Ascending aorta (tissue), 2 donors: ENCODE measurements at regions not wholly inside any gene's neighbourhood (a gene's known extent, or its start where the extent isn't known, plus 50 kb on each side); places are given as distances from the start of the nearest gene placed in this dataset.

Experiments used
- DNase-seq, 2 donors: peaks; one replicate each; pipeline ENCODE4 v3.0.0-alpha.2; 2019; ENCODE audit warnings: low spot score in 2 of 2
- H3K27ac ChIP-seq, 2 donors: fragments of 200-600 bp; sonication (generic); one replicate each; pipeline ENCODE4 v1.5.1; 2016 to 2017; ENCODE audit warnings: mild to moderate bottlenecking in 1 of 2
- H3K27me3 ChIP-seq: fragments of 200-600 bp; sonication (generic); one replicate; pipeline ENCODE4 v1.5.1; 2017
- H3K36me3 ChIP-seq, 2 donors: fragments of 200-600 bp; sonication (generic); one replicate each; pipeline ENCODE4 v1.5.1; 2016
- H3K4me1 ChIP-seq, 2 donors: fragments of 200-600 bp; sonication (generic); one replicate each; pipeline ENCODE4 v1.5.1; 2016 to 2017; ENCODE audit warnings: mild to moderate bottlenecking in 1 of 2
- H3K4me3 ChIP-seq, 2 donors: fragments of 200-600 bp; sonication (generic); one replicate each; pipeline ENCODE4 v1.5.1; 2016 to 2017; ENCODE audit warnings: mild to moderate bottlenecking in 1 of 2
- H3K9me3 ChIP-seq, 2 donors: fragments of 200-600 bp; sonication (generic); one replicate each; pipeline ENCODE4 v1.5.1; 2016
- intact Hi-C: fragments of 100-400 bp; cut with DNase I; formaldehyde crosslinking; loops from one replicate; pipeline ENCODE4 v1.15.1; 2023
- TF ChIP-seq, protein P1 (sequence below), 3 experiments: fragments of 200-600 bp in 2 of 3; fragments of 450-650 bp in 1 of 3; sonication (generic) in 2 of 3; IDR thresholded peaks; one replicate each; pipeline ENCODE4 v1.5.1; 2016 to 2019; ENCODE audit warnings: antibody characterized with exemption in 3 of 3, mild to moderate bottlenecking in 1 of 3, moderate library complexity in 1 of 3

DNA sequence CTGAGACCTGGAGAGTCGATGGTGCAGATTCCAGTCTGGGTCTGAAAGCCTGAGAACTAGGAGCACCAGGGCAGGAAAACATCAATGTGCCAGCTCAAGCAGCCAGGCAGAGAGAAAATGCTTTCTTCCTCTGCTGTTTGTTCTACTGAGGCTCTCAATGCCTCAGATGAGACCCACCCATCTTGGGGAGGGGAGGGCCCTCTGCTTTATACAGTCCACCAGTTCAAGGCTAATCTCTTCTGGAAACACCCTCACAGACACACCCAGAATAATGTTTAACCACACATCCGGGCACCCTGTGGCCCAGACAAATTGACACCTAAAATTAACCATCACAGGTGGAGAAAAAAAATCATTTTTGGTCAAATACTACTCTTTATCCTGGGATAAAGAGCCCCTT lies 89.3 kb upstream of the SLC22A23 start:
- Histone ChIP-seq H3K27ac (no peak overlapping the region), H3K36me3 (no peaks in the 10 kb centered on the region), H3K4me3 (no peak overlapping the region), H3K9me3 (no peaks in the 10 kb centered on the region), H3K4me1 (no peaks in the 10 kb centered on the region), H3K27me3 (no peaks in the 10 kb centered on the region)
- TF ChIP-seq, protein P1, sequence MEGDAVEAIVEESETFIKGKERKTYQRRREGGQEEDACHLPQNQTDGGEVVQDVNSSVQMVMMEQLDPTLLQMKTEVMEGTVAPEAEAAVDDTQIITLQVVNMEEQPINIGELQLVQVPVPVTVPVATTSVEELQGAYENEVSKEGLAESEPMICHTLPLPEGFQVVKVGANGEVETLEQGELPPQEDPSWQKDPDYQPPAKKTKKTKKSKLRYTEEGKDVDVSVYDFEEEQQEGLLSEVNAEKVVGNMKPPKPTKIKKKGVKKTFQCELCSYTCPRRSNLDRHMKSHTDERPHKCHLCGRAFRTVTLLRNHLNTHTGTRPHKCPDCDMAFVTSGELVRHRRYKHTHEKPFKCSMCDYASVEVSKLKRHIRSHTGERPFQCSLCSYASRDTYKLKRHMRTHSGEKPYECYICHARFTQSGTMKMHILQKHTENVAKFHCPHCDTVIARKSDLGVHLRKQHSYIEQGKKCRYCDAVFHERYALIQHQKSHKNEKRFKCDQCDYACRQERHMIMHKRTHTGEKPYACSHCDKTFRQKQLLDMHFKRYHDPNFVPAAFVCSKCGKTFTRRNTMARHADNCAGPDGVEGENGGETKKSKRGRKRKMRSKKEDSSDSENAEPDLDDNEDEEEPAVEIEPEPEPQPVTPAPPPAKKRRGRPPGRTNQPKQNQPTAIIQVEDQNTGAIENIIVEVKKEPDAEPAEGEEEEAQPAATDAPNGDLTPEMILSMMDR (IDR thresholded peaks at IDR 0.05): no peak
- intact Hi-C loops: no loop called here
- no peak for DNase-seq

DNA sequence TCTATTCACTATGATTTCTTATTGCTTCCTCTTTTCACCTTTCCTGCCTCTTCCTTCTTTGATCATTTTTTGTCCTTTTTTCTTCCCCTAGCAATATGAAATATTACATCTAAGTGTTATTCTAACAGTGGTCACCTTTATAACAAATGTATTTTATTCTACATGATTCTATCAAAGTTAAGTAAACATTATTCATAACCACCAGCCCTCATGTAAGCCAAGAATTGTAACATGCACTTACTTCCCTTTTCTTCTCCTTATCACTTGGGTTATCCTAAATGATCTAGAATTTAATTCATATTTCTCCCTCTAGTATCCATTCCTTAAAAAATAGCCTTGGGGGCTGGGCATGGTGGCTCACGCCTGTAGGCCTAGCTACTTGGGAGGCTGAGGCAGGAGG lies 88.3 kb upstream of the SLC22A23 start:
- intact Hi-C loops: no loop called here
- Histone ChIP-seq H3K27me3 (no peaks in the 10 kb centered on the region), H3K4me1 (no peaks in the 10 kb centered on the region), H3K36me3 (no peaks in the 10 kb centered on the region), H3K4me3 (no peak overlapping the region), H3K9me3 (no peaks in the 10 kb centered on the region), H3K27ac (no peak overlapping the region)
- TF ChIP-seq, protein P1 (IDR thresholded peaks at IDR 0.05): no peak
- no peak for DNase-seq

DNA sequence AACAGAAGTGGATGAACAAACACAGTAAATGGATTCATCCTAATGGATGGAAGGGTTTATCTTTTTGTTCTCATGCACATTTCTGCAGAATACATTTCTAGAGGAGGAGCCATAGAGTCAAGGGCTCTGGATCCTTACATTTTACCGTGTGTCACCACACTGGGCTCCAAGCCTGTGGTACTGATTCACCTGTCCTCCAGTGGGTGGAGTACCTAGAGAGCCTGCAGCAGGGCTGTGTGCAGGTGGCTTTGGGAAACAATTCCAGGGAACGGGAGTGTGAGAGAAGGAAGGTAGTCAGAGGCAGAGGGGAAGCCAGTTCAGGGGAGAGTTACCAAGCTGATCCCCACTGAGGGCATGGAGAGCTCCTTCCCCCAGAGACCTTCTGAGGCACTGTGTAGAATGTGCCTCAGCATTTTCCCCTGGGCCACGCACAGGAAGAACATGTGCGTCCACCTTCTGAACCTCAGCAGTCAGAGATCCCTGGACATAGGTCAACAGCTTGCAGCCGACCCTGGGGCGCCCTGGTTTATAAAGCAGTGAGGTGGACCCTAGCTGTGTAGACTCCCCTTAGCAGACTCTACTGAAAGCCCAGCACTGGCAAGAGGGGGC lies 85.3 kb upstream of the SLC22A23 start:
- Histone ChIP-seq H3K27ac (no peak overlapping the region), H3K9me3 (no peaks in the 10 kb centered on the region), H3K4me1 (no peaks in the 10 kb centered on the region), H3K36me3 (no peaks in the 10 kb centered on the region), H3K4me3 (no peak overlapping the region), H3K27me3 (no peaks in the 10 kb centered on the region)
- TF ChIP-seq, protein P1 (IDR thresholded peaks at IDR 0.05): no peak
- intact Hi-C loops: no loop called here
- peak in 1 of 2 donors; percentile 30 for DNase-seq

DNA sequence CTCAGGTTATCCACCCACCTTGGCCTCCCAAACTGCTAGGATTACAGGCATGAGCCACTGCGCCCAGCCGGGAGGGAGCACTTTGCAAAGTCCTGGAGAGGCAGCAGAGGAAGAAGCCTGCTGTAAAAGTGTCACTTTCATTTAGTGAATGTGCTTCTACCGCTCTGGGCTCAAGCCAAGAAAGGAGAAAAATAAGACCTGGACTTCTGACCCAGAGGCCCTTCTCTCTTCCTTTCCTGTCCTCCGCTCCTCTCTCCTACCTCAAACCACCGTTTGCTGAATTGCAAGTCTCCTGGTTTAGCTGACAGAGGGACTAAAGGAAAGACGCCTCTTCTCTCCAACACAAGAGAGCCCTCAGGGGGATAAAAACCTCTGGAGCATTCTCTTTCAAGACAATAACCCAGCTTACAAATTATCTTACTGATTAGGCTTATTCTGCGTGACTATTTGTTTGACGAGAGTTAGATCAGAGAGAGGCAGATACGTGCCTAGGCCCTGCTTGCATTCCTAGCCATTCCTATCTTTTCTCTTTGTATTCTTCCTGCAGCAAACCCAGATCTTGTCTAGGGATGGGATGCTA lies 84.2 kb upstream of the SLC22A23 start:
- TF ChIP-seq, protein P1 (IDR thresholded peaks at IDR 0.05): no peak
- DNase-seq: peak in 1 of 2 donors; percentile 35
- H3K27me3 ChIP-seq: no peaks in the 10 kb centered on the region
- intact Hi-C loops: no loop called here
- H3K4me3 ChIP-seq: no peak overlapping the region
- no peak overlapping the region for H3K27ac ChIP-seq
- H3K36me3 ChIP-seq: no peaks in the 10 kb centered on the region
- no peaks in the 10 kb centered on the region for H3K4me1 ChIP-seq
- no peaks in the 10 kb centered on the region for H3K9me3 ChIP-seq

DNA sequence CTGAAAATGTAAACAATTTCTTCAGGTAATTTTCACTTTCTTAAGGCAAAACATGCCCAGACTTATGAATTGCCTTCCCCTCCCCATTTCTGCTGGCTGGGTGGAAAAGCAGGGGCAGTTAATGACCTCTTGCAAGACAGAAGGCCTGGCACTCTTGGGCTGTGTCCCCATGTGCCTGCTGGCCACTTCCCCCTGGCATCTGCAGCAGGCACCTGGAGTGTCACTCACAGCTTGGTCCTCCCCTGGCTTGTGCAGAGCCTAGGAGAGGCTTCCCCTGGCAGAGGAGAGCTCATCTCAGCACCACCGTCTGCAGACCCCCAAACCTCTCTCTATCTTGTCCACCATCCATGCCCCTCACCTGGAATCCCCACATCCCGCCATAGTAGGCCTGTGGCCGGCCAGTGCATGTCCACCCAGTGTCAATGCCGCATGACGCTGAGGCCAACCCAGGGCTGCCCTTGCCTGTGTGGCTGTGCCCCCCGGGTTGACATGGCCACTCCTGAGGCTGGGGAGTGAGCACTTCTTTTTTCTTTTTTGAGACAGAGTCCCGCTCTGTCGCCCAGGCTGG lies 83.5 kb upstream of the SLC22A23 start:
- Histone ChIP-seq H3K27me3 (no peaks in the 10 kb centered on the region), H3K4me3 (no peak overlapping the region), H3K36me3 (no peaks in the 10 kb centered on the region), H3K27ac (no peak overlapping the region), H3K4me1 (no peaks in the 10 kb centered on the region), H3K9me3 (no peaks in the 10 kb centered on the region)
- peak in 1 of 2 donors; percentile 31 for DNase-seq
- TF ChIP-seq, protein P1 (IDR thresholded peaks at IDR 0.05): no peak
- intact Hi-C loops: no loop called here
